SK-N-MC (cell line): ENCODE measurements at regions not wholly inside any gene's neighbourhood (a gene's known extent, or its start where the extent isn't known, plus 50 kb on each side); places are given as distances from the start of the nearest gene placed in this dataset.

Experiments used
- EZH2 ChIP-seq: fragments of 200-600 bp; sonication (generic); IDR thresholded peaks from one replicate; pipeline ENCODE4 v1.6.1; 2017; ENCODE audit warnings: antibody characterized with exemption
- FOXP2 ChIP-seq: optimal IDR thresholded peaks from 2 replicates; pipeline ENCODE3; 2011; ENCODE audit warnings: mild to moderate bottlenecking, moderate library complexity; ENCODE audit not compliant: insufficient read depth; ENCODE audit errors: extremely low read length, control extremely low read depth

- TF ChIP-seq EZH2 = no peak
- TF ChIP-seq FOXP2 = no peak
Observed at GRCh38 chr6:27098956-27099355, 148.5 kb upstream of the PRSS16 start.
